Muscle layer of duodenum (tissue), 2 donors: ENCODE measurements at regions not wholly inside any gene's neighbourhood (a gene's known extent, or its start where the extent isn't known, plus 50 kb on each side); places are given as distances from the start of the nearest gene placed in this dataset.

Source experiments
- H3K27ac ChIP-seq: one replicate; pipeline ENCODE4 v1.7.0; 2013; ENCODE audit warnings: mild to moderate bottlenecking, low read length
- H3K27me3 ChIP-seq: one replicate; pipeline ENCODE4 v1.7.0; 2013; ENCODE audit warnings: low read depth, mild to moderate bottlenecking, control low read depth, low read length
- H3K36me3 ChIP-seq, 2 donors: one replicate each; pipeline ENCODE4 v1.7.0; 2013; ENCODE audit warnings: low read length in 2 of 2, control low read depth in 1 of 2, mild to moderate bottlenecking in 1 of 2; ENCODE audit not compliant: insufficient read depth in 2 of 2, control insufficient read depth in 1 of 2
- H3K4me1 ChIP-seq, 2 donors: one replicate each; pipeline ENCODE4 v1.7.0; 2013; ENCODE audit warnings: low read length in 2 of 2, mild to moderate bottlenecking in 2 of 2, control low read depth in 1 of 2, moderate library complexity in 1 of 2; ENCODE audit not compliant: insufficient read depth in 2 of 2, control insufficient read depth in 1 of 2
- H3K4me3 ChIP-seq, 2 donors: one replicate each; pipeline ENCODE4 v1.7.0; 2013; ENCODE audit warnings: low read length in 2 of 2, low read depth in 1 of 2, mild to moderate bottlenecking in 1 of 2
- H3K9me3 ChIP-seq, 2 donors: one replicate each; pipeline ENCODE4 v1.7.0; 2013; ENCODE audit warnings: low read length in 2 of 2, control low read depth in 1 of 2, mild to moderate bottlenecking in 1 of 2; ENCODE audit not compliant: control insufficient read depth in 1 of 2
- donor health status: healthy.

- Histone ChIP-seq H3K27ac (no peak overlapping the region), H3K36me3 (no peaks in the 10 kb centered on the region), H3K4me3 (no peak overlapping the region), H3K9me3 (no peaks in the 10 kb centered on the region), H3K27me3 (no peaks in the 10 kb centered on the region), H3K4me1 (no peaks in the 10 kb centered on the region)
These were observed 310.7 kb upstream of the ASIC2 start for GRCh38 chr17:33603789-33604188.

- Histone ChIP-seq H3K4me1 (no peaks in the 10 kb centered on the region), H3K27ac (no peak overlapping the region), H3K27me3 (no peaks in the 10 kb centered on the region), H3K4me3 (no peak overlapping the region), H3K9me3 (peaks cover 0 to 8% of the 10 kb centered on the region in 2 donors), H3K36me3 (no peaks in the 10 kb centered on the region)
These were observed 318.4 kb upstream of the ASIC2 start for GRCh38 chr17:33611532-33611931.

GRCh38 chr17:33615861-33616260, 322.8 kb upstream of the ASIC2 start:
- H3K27ac ChIP-seq, result no peak overlapping the region
- peaks cover 0 to 8% of the 10 kb centered on the region in 2 donors for H3K9me3 ChIP-seq
- H3K4me3 ChIP-seq, result no peak overlapping the region
- no peaks in the 10 kb centered on the region for H3K4me1 ChIP-seq
- no peaks in the 10 kb centered on the region for H3K36me3 ChIP-seq
- H3K27me3 ChIP-seq, result no peaks in the 10 kb centered on the region

GRCh38 chr17:33623841-33624240, 330.7 kb upstream of the ASIC2 start:
- Histone ChIP-seq H3K9me3 (no peaks in the 10 kb centered on the region), H3K36me3 (no peaks in the 10 kb centered on the region), H3K27me3 (no peaks in the 10 kb centered on the region), H3K4me3 (no peak overlapping the region), H3K27ac (no peak overlapping the region), H3K4me1 (peaks cover 0 to 5% of the 10 kb centered on the region in 2 donors)

- Histone ChIP-seq H3K4me3 (no peak overlapping the region), H3K27ac (no peak overlapping the region), H3K36me3 (no peaks in the 10 kb centered on the region), H3K4me1 (peaks cover 0 to 1% of the 10 kb centered on the region in 2 donors), H3K9me3 (peaks cover 0 to 6% of the 10 kb centered on the region in 2 donors), H3K27me3 (no peaks in the 10 kb centered on the region)
These were observed 335.6 kb upstream of the ASIC2 start for GRCh38 chr17:33628500-33629346.

- peaks cover 0 to 3% of the 10 kb centered on the region in 2 donors for H3K4me1 ChIP-seq
- no peaks in the 10 kb centered on the region for H3K27me3 ChIP-seq
- peaks cover 0 to 6% of the 10 kb centered on the region in 2 donors for H3K9me3 ChIP-seq
- H3K27ac ChIP-seq, result no peak overlapping the region
- no peaks in the 10 kb centered on the region for H3K36me3 ChIP-seq
- no peak overlapping the region for H3K4me3 ChIP-seq
These were observed 340.4 kb upstream of the ASIC2 start for GRCh38 chr17:33633446-33633845.

- no peaks in the 10 kb centered on the region for H3K9me3 ChIP-seq
- H3K4me1 ChIP-seq, result peaks cover 0 to 3% of the 10 kb centered on the region in 2 donors
- H3K4me3 ChIP-seq, result no peak overlapping the region
- no peaks in the 10 kb centered on the region for H3K27me3 ChIP-seq
- H3K27ac ChIP-seq, result no peak overlapping the region
- no peaks in the 10 kb centered on the region for H3K36me3 ChIP-seq
These were observed 344.4 kb upstream of the ASIC2 start for GRCh38 chr17:33637534-33637933.

GRCh38 chr17:33639103-33639880, 346.2 kb upstream of the ASIC2 start:
- no peak overlapping the region for H3K27ac ChIP-seq
- no peaks in the 10 kb centered on the region for H3K27me3 ChIP-seq
- H3K36me3 ChIP-seq, result no peaks in the 10 kb centered on the region
- H3K9me3 ChIP-seq, result no peaks in the 10 kb centered on the region
- peaks cover 0 to 3% of the 10 kb centered on the region in 2 donors for H3K4me1 ChIP-seq
- H3K4me3 ChIP-seq, result no peak overlapping the region

- H3K27ac ChIP-seq, result no peak overlapping the region
- H3K27me3 ChIP-seq, result no peaks in the 10 kb centered on the region
- H3K4me3 ChIP-seq, result no peak overlapping the region
- H3K4me1 ChIP-seq, result no peaks in the 10 kb centered on the region
- H3K36me3 ChIP-seq, result no peaks in the 10 kb centered on the region
- no peaks in the 10 kb centered on the region for H3K9me3 ChIP-seq
These were observed 347.5 kb upstream of the ASIC2 start for GRCh38 chr17:33640629-33641028.

GRCh38 chr17:33642002-33642401, 348.9 kb upstream of the ASIC2 start:
- Histone ChIP-seq H3K9me3 (no peaks in the 10 kb centered on the region), H3K27me3 (no peaks in the 10 kb centered on the region), H3K4me3 (no peak overlapping the region), H3K4me1 (no peaks in the 10 kb centered on the region), H3K27ac (no peak overlapping the region), H3K36me3 (no peaks in the 10 kb centered on the region)

- no peaks in the 10 kb centered on the region for H3K9me3 ChIP-seq
These were observed 354.9 kb upstream of the ASIC2 start for GRCh38 chr17:33647956-33648355.

More at GRCh38 chr17:33647956-33648355, 354.9 kb upstream of the ASIC2 start:
- H3K36me3 ChIP-seq, result no peaks in the 10 kb centered on the region
- no peaks in the 10 kb centered on the region for H3K27me3 ChIP-seq
- H3K4me1 ChIP-seq, result no peaks in the 10 kb centered on the region
- H3K4me3 ChIP-seq, result no peak overlapping the region
- H3K27ac ChIP-seq, result no peak overlapping the region
